Spinal cord (tissue), 9 donors: ENCODE measurements at regions not wholly inside any gene's neighbourhood (a gene's known extent, or its start where the extent isn't known, plus 50 kb on each side); places are given as distances from the start of the nearest gene placed in this dataset.
A peak's percentile ranks its signal among the peaks of the same experiment; 100 is the strongest.

Experiments
- DNase-seq, 6 donors: peaks; one replicate each; pipeline versions ENCODE4 v3.0.0 to v3.0.0-alpha.2; 2013 to 2015; ENCODE audit warnings: low spot score in 6 of 6, low read depth in 4 of 6
- H3K27ac ChIP-seq: one replicate; pipeline ENCODE4 v1.5.1; 2013; ENCODE audit warnings: low read depth, low read length, control low read depth
- H3K27me3 ChIP-seq: one replicate; pipeline ENCODE4 v1.6.1; 2013; ENCODE audit warnings: low read length; ENCODE audit not compliant: control insufficient read depth, insufficient read depth
- H3K36me3 ChIP-seq: one replicate; pipeline ENCODE4 v1.6.1; 2013; ENCODE audit warnings: low read length; ENCODE audit not compliant: control insufficient read depth, insufficient read depth
- H3K4me1 ChIP-seq: one replicate; pipeline ENCODE4 v1.6.1; 2013; ENCODE audit warnings: low read length; ENCODE audit not compliant: control insufficient read depth, insufficient read depth
- H3K4me3 ChIP-seq: one replicate; pipeline ENCODE4 v1.5.1; 2013; ENCODE audit warnings: low read depth, low read length, control low read depth
- H3K9me3 ChIP-seq: one replicate; pipeline ENCODE4 v1.6.1; 2013; ENCODE audit warnings: low read length; ENCODE audit not compliant: control insufficient read depth, insufficient read depth
- WGBS: methylation state at CpG from one replicate; pipeline ENCODE4 v1.1.5; 2013; ENCODE audit warnings: missing lambda C conversion rate; ENCODE audit not compliant: insufficient coverage; 5-methylcytosine and 5-hydroxymethylcytosine counted together
- donor health status: healthy.

GRCh38 chr4:18635531-18635930 is 614.0 kb upstream of the LCORL start:
- Histone ChIP-seq H3K36me3 (no peaks in the 10 kb centered on the region), H3K27me3 (no peaks in the 10 kb centered on the region), H3K4me3 (no peak overlapping the region), H3K27ac (no peak overlapping the region), H3K9me3 (peaks cover 3% of the 10 kb centered on the region), H3K4me1 (no peaks in the 10 kb centered on the region)
- 71% methylated on average over 1 of the region's 3 CpGs for WGBS
- peak in 2 of 6 donors; percentile 38 to 60 for DNase-seq

GRCh38 chr4:18631586-18631985 is 610.0 kb upstream of the LCORL start:
- DNase-seq = no peak
- Histone ChIP-seq H3K9me3 (peaks cover 3% of the 10 kb centered on the region), H3K4me1 (no peaks in the 10 kb centered on the region), H3K27ac (no peak overlapping the region), H3K4me3 (no peak overlapping the region), H3K27me3 (no peaks in the 10 kb centered on the region), H3K36me3 (no peaks in the 10 kb centered on the region)

- H3K27me3 ChIP-seq = no peaks in the 10 kb centered on the region
- H3K9me3 ChIP-seq = peaks cover 3% of the 10 kb centered on the region
- no peak for DNase-seq
- no peaks in the 10 kb centered on the region for H3K36me3 ChIP-seq
- no peak overlapping the region for H3K4me3 ChIP-seq
- 93% methylated on average over 28 of the region's 29 CpGs for WGBS
- H3K27ac ChIP-seq = no peak overlapping the region
- no peaks in the 10 kb centered on the region for H3K4me1 ChIP-seq
These were observed 608.9 kb upstream of the LCORL start for GRCh38 chr4:18630218-18631110.

DNA sequence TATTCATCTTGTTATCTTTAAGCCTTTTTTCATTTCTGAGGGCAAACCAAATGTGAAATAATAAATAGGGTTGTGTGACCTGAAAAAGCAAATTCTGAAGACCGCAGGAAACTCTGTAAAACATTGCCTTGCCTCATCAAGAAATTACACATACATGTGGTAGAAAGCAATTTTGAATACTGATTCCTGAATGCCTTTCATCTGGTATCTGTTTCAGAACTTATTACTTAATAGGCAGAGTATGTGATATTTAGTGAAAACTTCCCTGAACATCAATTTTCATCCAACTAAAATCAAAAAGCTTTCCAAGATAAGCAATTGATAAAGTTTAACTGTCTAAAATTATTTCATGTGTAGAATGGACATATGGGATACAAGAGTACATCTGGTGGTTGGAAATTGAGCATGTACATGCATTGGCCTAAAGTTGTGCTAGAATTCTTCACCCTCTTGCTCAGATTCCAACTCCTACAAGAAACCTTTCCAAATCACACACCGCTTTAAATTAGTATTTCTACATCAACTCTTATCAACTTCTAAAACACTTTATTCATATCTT is 606.0 kb upstream of the LCORL start:
- peak in 1 of 6 donors; percentile 56 for DNase-seq
- Histone ChIP-seq H3K9me3 (peaks cover 3% of the 10 kb centered on the region), H3K27me3 (no peaks in the 10 kb centered on the region), H3K4me3 (no peak overlapping the region), H3K36me3 (no peaks in the 10 kb centered on the region), H3K4me1 (no peaks in the 10 kb centered on the region), H3K27ac (no peak overlapping the region)
- WGBS = 100% methylated on average over 1 of the region's 2 CpGs

GRCh38 chr4:18626996-18627395 is 605.4 kb upstream of the LCORL start:
- Histone ChIP-seq H3K9me3 (peaks cover 3% of the 10 kb centered on the region), H3K4me3 (no peak overlapping the region), H3K27me3 (no peaks in the 10 kb centered on the region), H3K36me3 (no peaks in the 10 kb centered on the region), H3K27ac (no peak overlapping the region), H3K4me1 (no peaks in the 10 kb centered on the region)
- no CpG with 5 or more reads among the region's 2 CpGs for whole genome bisulfite sequencing
- DNase-seq = peak in 1 of 6 donors; percentile 89

GRCh38 chr4:18626366-18626765 is 604.8 kb upstream of the LCORL start:
- peak in 1 of 6 donors; percentile 56 for DNase-seq
- no peaks in the 10 kb centered on the region for H3K4me1 ChIP-seq
- H3K9me3 ChIP-seq = peaks cover 3% of the 10 kb centered on the region
- no peaks in the 10 kb centered on the region for H3K36me3 ChIP-seq
- H3K4me3 ChIP-seq = no peak overlapping the region
- no peaks in the 10 kb centered on the region for H3K27me3 ChIP-seq
- H3K27ac ChIP-seq = no peak overlapping the region

- Histone ChIP-seq H3K27ac (no peak overlapping the region), H3K36me3 (no peaks in the 10 kb centered on the region), H3K4me3 (no peak overlapping the region), H3K27me3 (no peaks in the 10 kb centered on the region), H3K4me1 (no peaks in the 10 kb centered on the region), H3K9me3 (no peaks in the 10 kb centered on the region)
- DNase-seq = no peak
- WGBS = no CpG with 5 or more reads among the region's 1 CpG
These were observed 599.6 kb upstream of the LCORL start for GRCh38 chr4:18621186-18621585.

- H3K9me3 ChIP-seq = no peaks in the 10 kb centered on the region
- H3K4me3 ChIP-seq = no peak overlapping the region
- no peak overlapping the region for H3K27ac ChIP-seq
- H3K27me3 ChIP-seq = no peaks in the 10 kb centered on the region
- no peak for DNase-seq
- WGBS = 79% methylated on average over 2 of the region's 6 CpGs
- H3K36me3 ChIP-seq = no peaks in the 10 kb centered on the region
- H3K4me1 ChIP-seq = no peaks in the 10 kb centered on the region
These were observed 595.2 kb upstream of the LCORL start for GRCh38 chr4:18616720-18617119.

DNA sequence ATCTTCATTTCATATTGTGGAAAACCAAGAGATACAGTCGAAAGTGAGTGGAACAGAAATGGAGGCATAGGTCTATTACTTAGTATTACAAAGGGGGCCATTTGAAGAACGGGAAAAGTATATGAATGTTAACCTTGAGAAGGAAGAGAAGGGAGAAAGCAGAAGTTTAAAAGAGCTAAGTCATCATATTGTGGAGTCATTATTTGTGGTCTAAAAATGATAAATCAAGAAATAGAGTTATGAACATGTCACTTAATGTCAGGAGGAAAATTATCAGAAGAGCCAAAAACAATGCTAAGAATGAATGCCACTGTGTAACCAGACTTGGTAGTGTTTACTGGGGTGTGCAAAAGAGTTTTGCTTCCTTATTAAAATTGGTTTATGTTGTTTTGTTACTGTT is 589.5 kb upstream of the LCORL start:
- no peak overlapping the region for H3K27ac ChIP-seq
- no peaks in the 10 kb centered on the region for H3K36me3 ChIP-seq
- no peaks in the 10 kb centered on the region for H3K9me3 ChIP-seq
- no peak for DNase-seq
- H3K4me3 ChIP-seq = no peak overlapping the region
- H3K4me1 ChIP-seq = no peaks in the 10 kb centered on the region
- 100% methylated on average over 2 of the region's 2 CpGs for WGBS
- H3K27me3 ChIP-seq = no peaks in the 10 kb centered on the region

GRCh38 chr4:18608908-18609533 is 587.5 kb upstream of the LCORL start:
- no peak overlapping the region for H3K4me3 ChIP-seq
- H3K4me1 ChIP-seq = no peaks in the 10 kb centered on the region
- no peak overlapping the region for H3K27ac ChIP-seq
- WGBS = no CpG with 5 or more reads among the region's 4 CpGs
- no peaks in the 10 kb centered on the region for H3K9me3 ChIP-seq
- H3K36me3 ChIP-seq = no peaks in the 10 kb centered on the region
- peak in 1 of 6 donors; percentile 44 for DNase-seq
- H3K27me3 ChIP-seq = no peaks in the 10 kb centered on the region
